Liver (tissue), 6 donors: ENCODE measurements at regions not wholly inside any gene's neighbourhood (a gene's known extent, or its start where the extent isn't known, plus 50 kb on each side); places are given as distances from the start of the nearest gene placed in this dataset.
"Not testable (repeated sequence)": the region's sequence is repeated elsewhere in the genome, so short reads cannot be mapped to it uniquely, and the experiment has no call there.

Experiments
- DNase-seq: peaks from one replicate; pipeline ENCODE4 v3.0.0-alpha.2; 2017; ENCODE audit warnings: low spot score
- H3K27ac ChIP-seq, 2 donors: one replicate each; pipeline ENCODE4 v1.7.0; 2013; ENCODE audit warnings: inconsistent platforms in 2 of 2, low read length in 2 of 2, control low read depth in 1 of 2, low read depth in 1 of 2, mild to moderate bottlenecking in 1 of 2
- H3K27me3 ChIP-seq, 4 donors: one replicate each; pipeline versions ENCODE4 v1.6.1 to v1.7.0; 2013; ENCODE audit warnings: low read length in 3 of 4, inconsistent platforms in 1 of 4, mild to moderate bottlenecking in 1 of 4, moderate library complexity in 1 of 4; ENCODE audit not compliant: control insufficient read depth in 4 of 4, insufficient read depth in 4 of 4
- H3K36me3 ChIP-seq, 4 donors: one replicate each; pipeline versions ENCODE4 v1.6.1 to v1.7.0; 2013; ENCODE audit warnings: low read length in 3 of 4, mild to moderate bottlenecking in 3 of 4, low read depth in 1 of 4, moderate library complexity in 1 of 4; ENCODE audit not compliant: control insufficient read depth in 4 of 4, insufficient read depth in 3 of 4
- H3K4me1 ChIP-seq, 4 donors: one replicate each; pipeline versions ENCODE4 v1.6.1 to v1.7.0; 2013; ENCODE audit warnings: low read length in 3 of 4, mild to moderate bottlenecking in 3 of 4, moderate library complexity in 1 of 4; ENCODE audit not compliant: control insufficient read depth in 4 of 4, insufficient read depth in 4 of 4
- H3K4me3 ChIP-seq, 3 donors: one replicate each; pipeline versions ENCODE4 v1.6.1 to v1.7.0; 2013; ENCODE audit warnings: low read length in 3 of 3, control low read depth in 1 of 3, low read depth in 1 of 3, mild to moderate bottlenecking in 1 of 3
- H3K9ac ChIP-seq, 2 donors: one replicate each; pipeline ENCODE4 v1.7.0; 2013; ENCODE audit warnings: low read length in 2 of 2, mild to moderate bottlenecking in 2 of 2, moderate library complexity in 2 of 2, control low read depth in 1 of 2, low read depth in 1 of 2
- H3K9me3 ChIP-seq, 4 donors: one replicate each; pipeline versions ENCODE4 v1.6.1 to v1.7.0; 2013; ENCODE audit warnings: low read length in 3 of 4; ENCODE audit not compliant: control insufficient read depth in 4 of 4
- WGBS: extraction: QIAGEN DNeasy Blood & Tissue Kit; methylation state at CpG from one replicate; pipeline ENCODE4 v1.1.7; 2013; 5-methylcytosine and 5-hydroxymethylcytosine counted together
- donor health status: healthy.
- donor health status: healthy.
- donor health status: healthy.

DNA sequence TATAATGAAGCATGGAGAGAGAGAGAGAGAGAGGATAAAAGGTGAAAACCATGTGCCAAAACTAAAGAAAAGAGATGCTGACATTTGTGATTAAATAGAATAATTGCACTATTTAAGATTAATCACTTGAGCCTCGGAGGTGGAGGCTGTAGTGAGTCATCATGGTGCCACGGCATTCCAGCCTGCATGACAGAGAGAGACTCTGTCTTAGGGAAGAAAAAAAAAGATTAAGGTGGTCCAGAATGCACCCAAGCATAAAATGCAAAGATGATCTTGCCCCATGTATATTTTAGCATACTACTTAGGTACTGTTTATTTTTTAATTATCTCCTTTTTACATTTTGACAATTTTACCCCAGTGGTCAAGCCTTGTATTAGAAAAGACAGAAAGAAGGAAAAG is 742.5 kb downstream of the SPATA31A1 start:
- not testable (repeated sequence) for H3K9ac ChIP-seq, H3K27me3 ChIP-seq, H3K4me1 ChIP-seq, DNase-seq, H3K36me3 ChIP-seq, H3K27ac ChIP-seq, H3K4me3 ChIP-seq, H3K9me3 ChIP-seq
- WGBS = 98% methylated on average over 2 of the region's 2 CpGs

DNA sequence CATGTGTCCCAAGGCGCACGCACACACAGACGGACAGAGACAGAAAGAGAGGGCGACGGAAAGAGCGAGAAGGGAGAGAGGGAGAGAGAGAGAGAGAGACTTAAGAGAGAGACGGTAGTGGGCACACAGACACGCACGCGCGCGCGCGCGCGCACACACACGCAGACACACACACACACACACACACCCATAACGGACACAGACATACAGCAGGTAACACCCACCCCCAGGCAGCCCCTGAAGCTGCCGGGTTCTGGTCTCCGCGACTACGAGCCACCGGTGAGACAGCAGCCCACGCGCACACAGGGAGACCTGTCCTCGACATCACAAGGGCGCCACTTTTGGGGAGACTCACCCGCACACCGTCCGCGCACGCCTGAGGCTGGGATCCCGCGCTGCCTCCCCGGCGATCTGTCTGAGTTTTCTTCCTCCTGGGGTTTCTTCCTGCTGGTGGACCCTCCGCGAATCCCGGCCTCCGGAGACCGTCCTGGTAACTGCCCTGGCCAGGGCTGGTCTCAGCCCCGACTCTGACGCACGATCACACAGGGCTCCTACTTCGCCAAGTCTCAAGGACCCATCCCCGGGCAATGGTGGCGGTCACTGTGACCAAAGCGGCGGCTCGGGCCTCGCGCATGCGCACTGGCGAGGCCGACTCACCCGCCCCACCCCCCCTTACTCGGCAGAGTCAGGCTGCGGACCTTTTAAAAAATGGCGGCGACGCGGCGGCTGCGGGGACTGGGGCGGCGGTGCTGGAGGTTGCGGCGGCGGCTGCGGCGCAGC is 750.7 kb downstream of the SPATA31A1 start:
- not testable (repeated sequence) for H3K9me3 ChIP-seq, H3K9ac ChIP-seq, H3K27me3 ChIP-seq, H3K36me3 ChIP-seq, H3K27ac ChIP-seq, H3K4me3 ChIP-seq, H3K4me1 ChIP-seq
- peak; percentile 53 for DNase-seq
- 92% methylated on average over 10 of the region's 71 CpGs for WGBS

GRCh38 chr9:40106783-40107248 is 751.3 kb downstream of the SPATA31A1 start:
- H3K4me3 ChIP-seq, H3K4me1 ChIP-seq, H3K9me3 ChIP-seq, H3K27ac ChIP-seq, DNase-seq, H3K9ac ChIP-seq, H3K36me3 ChIP-seq, H3K27me3 ChIP-seq: not testable (repeated sequence)
- no CpG with 5 or more reads among the region's 33 CpGs for WGBS

DNA sequence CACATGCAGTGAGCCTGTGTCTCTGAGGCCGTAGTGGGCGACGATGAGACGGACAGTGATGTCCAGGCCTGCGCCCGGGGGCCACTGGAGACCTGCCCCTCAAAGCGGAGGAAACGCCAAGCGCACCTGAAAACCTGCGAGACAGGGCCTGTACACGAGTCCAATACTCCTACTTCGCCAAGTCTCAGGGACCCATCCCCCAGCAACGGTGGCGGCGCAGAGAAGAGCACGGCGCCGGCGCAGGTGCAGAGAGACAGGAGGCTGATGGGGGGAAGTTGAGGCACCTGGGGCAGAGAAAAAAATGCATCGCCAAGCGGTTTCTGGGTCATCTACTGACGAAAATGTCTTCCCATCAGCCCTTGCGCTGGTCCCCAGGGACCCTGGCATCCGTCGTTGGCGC is 751.8 kb downstream of the SPATA31A1 start:
- not testable (repeated sequence) for H3K27me3 ChIP-seq, H3K4me1 ChIP-seq, DNase-seq, H3K4me3 ChIP-seq, H3K9ac ChIP-seq, H3K9me3 ChIP-seq, H3K36me3 ChIP-seq, H3K27ac ChIP-seq
- WGBS = no CpG with 5 or more reads among the region's 26 CpGs

DNA sequence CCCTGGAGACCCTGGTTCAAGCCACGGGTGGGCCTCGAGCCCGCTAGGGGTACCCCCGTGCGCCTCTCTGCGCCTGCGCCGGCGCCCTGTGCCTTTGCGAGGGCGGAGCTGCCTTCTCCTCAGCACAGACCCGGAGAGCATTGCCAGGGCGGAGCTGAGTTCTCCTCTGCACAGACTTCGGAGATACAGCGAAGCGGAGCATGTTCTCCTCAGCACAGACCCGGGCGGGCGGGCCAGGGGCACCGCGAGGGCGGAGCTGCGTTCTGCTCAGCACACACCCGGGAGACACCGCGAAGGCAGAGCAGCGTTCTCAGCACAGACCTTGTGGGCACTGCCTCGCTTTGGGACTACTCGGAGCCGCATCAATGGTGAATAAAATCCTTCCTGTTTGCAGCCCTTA is 753.0 kb downstream of the SPATA31A1 start:
- not testable (repeated sequence) for H3K27me3 ChIP-seq, H3K4me3 ChIP-seq, H3K4me1 ChIP-seq, H3K9me3 ChIP-seq, H3K27ac ChIP-seq, DNase-seq, H3K36me3 ChIP-seq, H3K9ac ChIP-seq
- WGBS = 0% methylated on average over 4 of the region's 30 CpGs

- not testable (repeated sequence) for H3K4me1 ChIP-seq, H3K36me3 ChIP-seq, DNase-seq, H3K9me3 ChIP-seq, H3K4me3 ChIP-seq, H3K27me3 ChIP-seq, H3K27ac ChIP-seq, H3K9ac ChIP-seq
- WGBS = no CpG with 5 or more reads among the region's 18 CpGs
Observed at GRCh38 chr9:40110751-40111150, 755.3 kb downstream of the SPATA31A1 start.

DNA sequence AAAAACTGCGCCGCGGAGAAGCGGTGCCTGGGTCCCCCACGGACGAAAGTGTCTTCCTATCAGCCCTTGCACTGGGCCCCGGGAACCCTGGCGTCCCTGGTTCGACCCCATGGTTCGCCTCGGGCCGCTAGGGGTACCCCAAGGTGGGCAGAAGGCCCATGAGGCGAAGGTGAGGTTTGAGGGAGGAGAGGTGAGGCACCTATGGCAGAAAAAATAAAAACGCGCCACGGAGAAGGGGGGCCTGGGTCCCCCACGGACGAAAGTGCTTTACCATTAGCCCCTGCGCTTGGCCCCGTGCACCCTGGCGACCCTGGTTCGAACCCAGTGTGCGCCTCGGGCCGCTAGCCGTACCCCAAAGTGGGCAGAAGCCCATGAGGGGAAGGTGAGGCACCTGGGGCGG is 756.1 kb downstream of the SPATA31A1 start:
- H3K27me3 ChIP-seq, DNase-seq, H3K4me3 ChIP-seq, H3K27ac ChIP-seq, H3K9me3 ChIP-seq, H3K36me3 ChIP-seq, H3K9ac ChIP-seq, H3K4me1 ChIP-seq: not testable (repeated sequence)
- 87% methylated on average over 9 of the region's 27 CpGs for WGBS

DNA sequence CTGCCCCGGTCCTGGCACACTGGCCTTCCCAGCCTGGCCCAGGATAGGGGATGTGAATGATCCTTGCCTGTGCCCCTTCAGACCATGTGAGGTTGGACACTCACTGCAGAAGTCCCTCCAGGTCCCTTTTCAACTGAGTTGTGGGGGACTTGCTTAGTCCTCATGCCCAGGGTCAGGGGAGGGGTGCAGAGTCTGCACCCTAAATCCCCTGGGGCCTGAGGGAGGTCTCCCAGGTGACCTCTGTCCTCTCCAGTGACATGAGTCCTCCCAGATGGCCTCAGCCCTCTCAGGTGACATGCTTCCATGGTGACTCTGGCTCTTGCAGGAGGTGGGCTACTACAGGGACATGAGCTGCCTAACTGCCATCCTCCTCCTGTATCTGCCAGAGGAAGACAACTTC is 775.1 kb downstream of the SPATA31A1 start:
- not testable (repeated sequence) for H3K27ac ChIP-seq, H3K4me1 ChIP-seq, DNase-seq, H3K9me3 ChIP-seq, H3K27me3 ChIP-seq, H3K36me3 ChIP-seq, H3K9ac ChIP-seq, H3K4me3 ChIP-seq
- WGBS = no CpG with 5 or more reads among the region's 1 CpG

GRCh38 chr9:40169204-40169603 is 813.7 kb downstream of the SPATA31A1 start:
- H3K27me3 ChIP-seq, H3K36me3 ChIP-seq, H3K9me3 ChIP-seq, H3K27ac ChIP-seq, H3K9ac ChIP-seq, H3K4me3 ChIP-seq, DNase-seq, H3K4me1 ChIP-seq: not testable (repeated sequence)
- WGBS = no CpG with 5 or more reads among the region's 1 CpG
